PFSK-1 (cell line): ENCODE measurements at regions not wholly inside any gene's neighbourhood (a gene's known extent, or its start where the extent isn't known, plus 50 kb on each side); places are given as distances from the start of the nearest gene placed in this dataset.

ENCODE experiments used
- SIN3A ChIP-seq: IDR thresholded peaks from 2 replicates; pipeline ENCODE4 v1.6.1; 2012; ENCODE audit warnings: mild to moderate bottlenecking, low read length, moderate library complexity, borderline replicate concordance; ENCODE audit not compliant: insufficient read depth
- TAF1 ChIP-seq: IDR thresholded peaks from 2 replicates; pipeline ENCODE4 v1.6.1; 2012; ENCODE audit warnings: low read length, control low read depth, borderline replicate concordance; ENCODE audit not compliant: insufficient read depth

- no peak for TF ChIP-seq TAF1
- TF ChIP-seq SIN3A = no peak
Measured at GRCh38 chr4:156053174-156053573, 99.5 kb upstream of the CTSO start.
